Heart left ventricle (tissue), 13 donors: ENCODE measurements at regions not wholly inside any gene's neighbourhood (a gene's known extent, or its start where the extent isn't known, plus 50 kb on each side); places are given as distances from the start of the nearest gene placed in this dataset.

ENCODE experiments used
- POLR2A ChIP-seq, 2 donors: fragments of 450-650 bp; IDR thresholded peaks; one replicate each; pipeline ENCODE4 v1.6.1; 2017; ENCODE audit warnings: antibody characterized with exemption in 2 of 2, mild to moderate bottlenecking in 2 of 2, moderate library complexity in 2 of 2
- TF ChIP-seq, protein P1 (sequence below), 12 donors: fragments of 200-600 bp; sonication (generic) in 4 of 12; IDR thresholded peaks; one replicate each; pipeline versions ENCODE4 v1.5.0 to v1.8.0; 2018 to 2022; ENCODE audit warnings: antibody characterized with exemption in 12 of 12, mild to moderate bottlenecking in 5 of 12
- donor health status: ischemic (EF 13 %, LVEDD 7.1; RV severe dilation, severe dysfunction).
- donor health status: DM: no; HTN: yes; CAD: no.
- donor health status: DM: no; HTN: no; CAD: no.
- donor health status: ischemic (EF 25% LVEDD 6.9; RV normal size, moderate dysfunction).
- donor health status: ischemic (EF 25% LVEDD 5.7; RV mildly dilated, moderate dysfunction).
- donor health status: ischemic (EF 35%, LVEDD 5.7; RV mildly dilated, moderate dysfunction).
- donor health status: nonischemic (EF 11% LVEDD 7.7; RV severe dilation, severe dysfunction).
- donor health status: DM: yes; HTN: yes; CAD: no.
- donor health status: PGD.
- donor health status: ischemic (EF 29% LVEDD 5.4; RV normal size, mild dysfunction).
- donor health status: nonischemic (EF 23%, LVEDD 6.1; RV moderate dilation, normal function).

DNA sequence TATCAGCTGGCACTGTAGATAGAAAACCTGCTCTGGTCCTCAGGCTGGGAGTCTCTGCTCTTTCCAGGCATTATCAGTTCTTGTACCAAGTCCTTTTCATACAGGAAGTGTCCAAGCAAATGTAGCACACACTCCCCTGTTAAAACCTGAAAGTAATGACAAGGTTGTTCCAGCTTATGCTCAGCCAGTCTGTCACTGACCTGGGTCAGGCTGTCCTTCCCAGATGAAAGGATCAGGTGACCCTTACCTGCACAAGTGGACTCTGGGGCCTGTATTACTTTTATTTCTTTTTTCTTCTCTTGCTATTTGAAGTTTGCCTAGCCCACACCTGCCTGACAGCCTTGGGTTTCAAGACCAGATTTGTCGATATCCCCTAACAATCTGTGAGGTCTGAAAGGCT is 156.3 kb upstream of the SESN3 start:
- TF ChIP-seq POLR2A (IDR thresholded peaks at IDR 0.05): no peak
- TF ChIP-seq, protein P1, sequence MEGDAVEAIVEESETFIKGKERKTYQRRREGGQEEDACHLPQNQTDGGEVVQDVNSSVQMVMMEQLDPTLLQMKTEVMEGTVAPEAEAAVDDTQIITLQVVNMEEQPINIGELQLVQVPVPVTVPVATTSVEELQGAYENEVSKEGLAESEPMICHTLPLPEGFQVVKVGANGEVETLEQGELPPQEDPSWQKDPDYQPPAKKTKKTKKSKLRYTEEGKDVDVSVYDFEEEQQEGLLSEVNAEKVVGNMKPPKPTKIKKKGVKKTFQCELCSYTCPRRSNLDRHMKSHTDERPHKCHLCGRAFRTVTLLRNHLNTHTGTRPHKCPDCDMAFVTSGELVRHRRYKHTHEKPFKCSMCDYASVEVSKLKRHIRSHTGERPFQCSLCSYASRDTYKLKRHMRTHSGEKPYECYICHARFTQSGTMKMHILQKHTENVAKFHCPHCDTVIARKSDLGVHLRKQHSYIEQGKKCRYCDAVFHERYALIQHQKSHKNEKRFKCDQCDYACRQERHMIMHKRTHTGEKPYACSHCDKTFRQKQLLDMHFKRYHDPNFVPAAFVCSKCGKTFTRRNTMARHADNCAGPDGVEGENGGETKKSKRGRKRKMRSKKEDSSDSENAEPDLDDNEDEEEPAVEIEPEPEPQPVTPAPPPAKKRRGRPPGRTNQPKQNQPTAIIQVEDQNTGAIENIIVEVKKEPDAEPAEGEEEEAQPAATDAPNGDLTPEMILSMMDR (IDR thresholded peaks at IDR 0.05): no peak
